Coronary artery (tissue), 2 donors: ENCODE measurements at regions not wholly inside any gene's neighbourhood (a gene's known extent, or its start where the extent isn't known, plus 50 kb on each side); places are given as distances from the start of the nearest gene placed in this dataset.

Experiments used
- DNase-seq: peaks from one replicate; pipeline ENCODE4 v3.0.0-alpha.2; 2017; ENCODE audit warnings: low spot score
- H3K27ac ChIP-seq, 2 donors: fragments of 200-600 bp; sonication (generic); one replicate each; pipeline ENCODE4 v1.5.1; 2016 to 2019
- H3K4me3 ChIP-seq: fragments of 200-600 bp; sonication (generic); 2 replicates; pipeline ENCODE4 v1.5.1; 2016; ENCODE audit warnings: mild to moderate bottlenecking, moderate library complexity
- CTCF ChIP-seq: fragments of 200-600 bp; sonication (generic); IDR thresholded peaks from one replicate; pipeline ENCODE4 v1.5.1; 2019; ENCODE audit warnings: antibody characterized with exemption

GRCh38 chr13:67878376-67878775 lies 648.2 kb upstream of the PCDH9 start:
- no peak for TF ChIP-seq CTCF
- Histone ChIP-seq H3K27ac (no peak overlapping the region), H3K4me3 (no peak overlapping the region)
- DNase-seq = no peak

- H3K27ac ChIP-seq = no peak overlapping the region
- no peak for TF ChIP-seq CTCF
- DNase-seq = no peak
- H3K4me3 ChIP-seq = no peak overlapping the region
Measured at GRCh38 chr13:67877031-67877430, 646.9 kb upstream of the PCDH9 start.

GRCh38 chr13:67867206-67867605 lies 637.1 kb upstream of the PCDH9 start:
- TF ChIP-seq CTCF = no peak
- no peak for DNase-seq

GRCh38 chr13:67860315-67860714 lies 630.2 kb upstream of the PCDH9 start:
- no peak for TF ChIP-seq CTCF
- no peak for DNase-seq

More at GRCh38 chr13:67867206-67867605, 637.1 kb upstream of the PCDH9 start:
- H3K4me3 ChIP-seq = no peak overlapping the region
- no peak overlapping the region for H3K27ac ChIP-seq

GRCh38 chr13:67859904-67860303 lies 629.8 kb upstream of the PCDH9 start:
- Histone ChIP-seq H3K4me3 (no peak overlapping the region), H3K27ac (no peak overlapping the region)
- no peak for DNase-seq
- TF ChIP-seq CTCF = no peak

More at GRCh38 chr13:67860315-67860714, 630.2 kb upstream of the PCDH9 start:
- no peak overlapping the region for H3K27ac ChIP-seq
- no peak overlapping the region for H3K4me3 ChIP-seq

GRCh38 chr13:67857581-67858310 lies 627.6 kb upstream of the PCDH9 start:
- TF ChIP-seq CTCF = no peak
- DNase-seq = no peak
- H3K4me3 ChIP-seq = no peak overlapping the region
- H3K27ac ChIP-seq = no peak overlapping the region

GRCh38 chr13:67856955-67857354 lies 626.8 kb upstream of the PCDH9 start:
- TF ChIP-seq CTCF = no peak
- Histone ChIP-seq H3K4me3 (no peak overlapping the region), H3K27ac (no peak overlapping the region)
- no peak for DNase-seq
